ENCODE measurements at regions not wholly inside any gene's neighbourhood (a gene's known extent, or its start where the extent isn't known, plus 50 kb on each side); places are given as distances from the start of the nearest gene placed in this dataset.

GRCh38 chr15:98437752-98438151, 210.6 kb upstream of the IGF1R start:
- H3K36me3 Mint-ChIP-seq (ENCODE audit: insufficient read depth, unreplicated experiment) = no peaks in the 10 kb centered on the region

GRCh38 chr15:98438326-98438725, 210.0 kb upstream of the IGF1R start:
- no TSS peak for BruUV-seq (replicated peaks)
- Mint-ChIP-seq H3K4me3 (ENCODE audit: unreplicated experiment) (no peak overlapping the region), H3K36me3 (ENCODE audit: insufficient read depth, unreplicated experiment) (no peaks in the 10 kb centered on the region), H3K27me3 (ENCODE audit: insufficient read depth, unreplicated experiment) (peaks cover 6% of the 10 kb centered on the region), H3K27ac (ENCODE audit: unreplicated experiment) (no peak overlapping the region), H3K9me3 (ENCODE audit: unreplicated experiment) (peaks cover 12% of the 10 kb centered on the region), H3K4me1 (ENCODE audit: low read depth, unreplicated experiment) (no peaks in the 10 kb centered on the region)
- Histone ChIP-seq H3K4me3 (ENCODE audit: low read depth, low read length) (no peak overlapping the region), H3K4me1 (no peaks in the 10 kb centered on the region), H3K36me3 (ENCODE audit: control insufficient read depth, insufficient read depth, low read length) (no peaks in the 10 kb centered on the region), H3K9me3 (no peaks in the 10 kb centered on the region), H3K27me3 (replicated peaks; ENCODE audit: control insufficient read depth, insufficient read depth, low read length) (no peaks in the 10 kb centered on the region)
- no peak for DNase-seq
- TF ChIP-seq CTCF (IDR thresholded peaks at IDR 0.05; ENCODE audit: insufficient read depth in 1 of 2, low read depth in 1 of 2, low read length in 1 of 2, severe bottlenecking in 1 of 2, unreplicated experiment in 1 of 2) = no peak
- intact Hi-C loops (cut with micrococcal nuclease; ENCODE audit: unreplicated experiment) = no loop called here
- ChIA-PET POLR2A (no interaction called here), CTCF (no interaction called here)

More at GRCh38 chr15:98437752-98438151, 210.6 kb upstream of the IGF1R start:
- peaks cover 12% of the 10 kb centered on the region for H3K9me3 Mint-ChIP-seq (ENCODE audit: unreplicated experiment)
- no peak overlapping the region for H3K4me3 Mint-ChIP-seq (ENCODE audit: unreplicated experiment)
- H3K27me3 Mint-ChIP-seq (ENCODE audit: insufficient read depth, unreplicated experiment) = peaks cover 6% of the 10 kb centered on the region
- TF ChIP-seq CTCF (IDR thresholded peaks at IDR 0.05; ENCODE audit: insufficient read depth in 1 of 2, low read depth in 1 of 2, low read length in 1 of 2, severe bottlenecking in 1 of 2, unreplicated experiment in 1 of 2) = no peak
- ChIA-PET CTCF (no interaction called here), POLR2A (no interaction called here)
- H3K4me1 ChIP-seq = no peaks in the 10 kb centered on the region
- no peaks in the 10 kb centered on the region for H3K9me3 ChIP-seq
- no peaks in the 10 kb centered on the region for H3K27me3 ChIP-seq (replicated peaks; ENCODE audit: control insufficient read depth, insufficient read depth, low read length)
- no peaks in the 10 kb centered on the region for H3K36me3 ChIP-seq (ENCODE audit: control insufficient read depth, insufficient read depth, low read length)
- intact Hi-C loops (cut with micrococcal nuclease; ENCODE audit: unreplicated experiment) = no loop called here
- H3K4me1 Mint-ChIP-seq (ENCODE audit: low read depth, unreplicated experiment) = no peaks in the 10 kb centered on the region
- no TSS peak for BruUV-seq (replicated peaks)
- no peak overlapping the region for H3K27ac Mint-ChIP-seq (ENCODE audit: unreplicated experiment)
- DNase-seq = no peak
- H3K4me3 ChIP-seq (ENCODE audit: low read depth, low read length) = no peak overlapping the region

- H3K27me3 Mint-ChIP-seq (ENCODE audit: insufficient read depth, unreplicated experiment) = peaks cover 6% of the 10 kb centered on the region
- ChIA-PET POLR2A (no interaction called here), CTCF (no interaction called here)
- TF ChIP-seq CTCF (IDR thresholded peaks at IDR 0.05; ENCODE audit: insufficient read depth in 1 of 2, low read depth in 1 of 2, low read length in 1 of 2, severe bottlenecking in 1 of 2, unreplicated experiment in 1 of 2) = no peak
- Histone ChIP-seq H3K27me3 (replicated peaks; ENCODE audit: control insufficient read depth, insufficient read depth, low read length) (no peaks in the 10 kb centered on the region; the same call in 1 of the 2 replicates), H3K9me3 (no peaks in the 10 kb centered on the region), H3K36me3 (ENCODE audit: control insufficient read depth, insufficient read depth, low read length) (no peaks in the 10 kb centered on the region), H3K4me1 (no peaks in the 10 kb centered on the region), H3K4me3 (ENCODE audit: low read depth, low read length) (no peak overlapping the region)
- intact Hi-C loops (cut with micrococcal nuclease; ENCODE audit: unreplicated experiment) = no loop called here
- no peak overlapping the region for H3K27ac Mint-ChIP-seq (ENCODE audit: unreplicated experiment)
- peaks cover 12% of the 10 kb centered on the region for H3K9me3 Mint-ChIP-seq (ENCODE audit: unreplicated experiment)
- H3K4me1 Mint-ChIP-seq (ENCODE audit: low read depth, unreplicated experiment) = no peaks in the 10 kb centered on the region
- no TSS peak for BruUV-seq (replicated peaks)
- no peak for DNase-seq
- H3K36me3 Mint-ChIP-seq (ENCODE audit: insufficient read depth, unreplicated experiment) = no peaks in the 10 kb centered on the region
- H3K4me3 Mint-ChIP-seq (ENCODE audit: unreplicated experiment) = no peak overlapping the region
Measured at GRCh38 chr15:98438907-98439306, 209.4 kb upstream of the IGF1R start.

Measured in Caco-2 (cell line).